Fibroblast of lung (primary cell): ENCODE measurements at regions not wholly inside any gene's neighbourhood (a gene's known extent, or its start where the extent isn't known, plus 50 kb on each side); places are given as distances from the start of the nearest gene placed in this dataset.

Experiments used
- CTCF ChIP-seq, 2 donors: IDR thresholded peaks in 1 of 2; conservative IDR thresholded peaks in 1 of 2; 1 replicate in 1 of 2; 2 replicates in 1 of 2; pipeline ENCODE4 v1.5.1; 2011 to 2012; ENCODE audit warnings: low read length in 2 of 2, control low read depth in 1 of 2, inconsistent platforms in 1 of 2, low read depth in 1 of 2, mild to moderate bottlenecking in 1 of 2
- EZH2 ChIP-seq: IDR thresholded peaks from 2 replicates; pipeline ENCODE4 v1.5.1; 2012; ENCODE audit warnings: low read length, control low read depth, mild to moderate bottlenecking; ENCODE audit errors: missing control alignments

GRCh38 chr15:52858782-52859176 lies 68.6 kb upstream of the ONECUT1 start:
- no peak for TF ChIP-seq CTCF (conservative IDR thresholded peaks at IDR 0.05 in 1 of 2, IDR thresholded peaks at IDR 0.05 in 1 of 2; ENCODE audit: low read depth in 1 of 2, low read length in 2 of 2)
- TF ChIP-seq EZH2 = no peak
